Calu3 (cell line): ENCODE measurements at regions not wholly inside any gene's neighbourhood (a gene's known extent, or its start where the extent isn't known, plus 50 kb on each side); places are given as distances from the start of the nearest gene placed in this dataset.

Experiments used
- BruUV-seq: library from RNA; stranded (reverse); fragments of 400-500 nt; replicated peaks from 2 replicates; lab custom pipeline; 2021; lab: Mats Ljungman, UMichigan
- CTCF ChIA-PET: fragments of 300-600 bp; sonication (Branson Sonifier 250); formaldehyde crosslinking; loops from one replicate; lab custom pipeline; 2022; ENCODE audit warnings: antibody characterized with exemption; lab: Charles Lee
- DNase-seq: peaks from one replicate; pipeline ENCODE4 v3.0.0; 2022
- H3K27ac Mint-ChIP-seq: one replicate; pipeline ENCODE4 v1.8.0; 2022; ENCODE audit warnings: mixed read lengths; ENCODE audit not compliant: unreplicated experiment
- H3K27me3 Mint-ChIP-seq: one replicate; pipeline ENCODE4 v1.8.0; 2022; ENCODE audit warnings: mixed read lengths; ENCODE audit not compliant: unreplicated experiment
- H3K36me3 Mint-ChIP-seq: one replicate; pipeline ENCODE4 v1.8.0; 2022; ENCODE audit warnings: mild to moderate bottlenecking, moderate library complexity, mixed read lengths; ENCODE audit not compliant: insufficient read depth, unreplicated experiment
- H3K4me1 Mint-ChIP-seq: one replicate; pipeline ENCODE4 v1.8.0; 2022; ENCODE audit warnings: mild to moderate bottlenecking, low read depth, mixed read lengths; ENCODE audit not compliant: unreplicated experiment
- H3K4me3 Mint-ChIP-seq: one replicate; pipeline ENCODE4 v1.8.0; 2022; ENCODE audit warnings: mild to moderate bottlenecking, low read depth, moderate library complexity, mixed read lengths; ENCODE audit not compliant: unreplicated experiment
- H3K9me3 Mint-ChIP-seq: one replicate; pipeline ENCODE4 v1.8.0; 2022; ENCODE audit warnings: low read depth, mixed read lengths; ENCODE audit not compliant: unreplicated experiment
- CTCF ChIP-seq: fragments of 200-600 bp; IDR thresholded peaks from one replicate; pipeline ENCODE4 v1.8.0; 2022; ENCODE audit warnings: antibody characterized with exemption; ENCODE audit not compliant: unreplicated experiment
- intact Hi-C: fragments of 100-400 bp; cut with micrococcal nuclease; formaldehyde crosslinking; loops from one replicate; pipeline ENCODE4 v1.10.0; 2022; ENCODE audit not compliant: unreplicated experiment

GRCh38 chr1:209513226-209513625 lies 70.3 kb upstream of the CAMK1G start:
- peaks cover 47% of the 10 kb centered on the region for H3K27me3 Mint-ChIP-seq
- peak; percentile 21 for DNase-seq
- H3K4me3 Mint-ChIP-seq: no peak overlapping the region
- CTCF ChIA-PET: interaction anchor here (1.5 kb wide), 2 partner anchors 12 to 15 kb away, joined by 4 to 5 read pairs; no protein-coding TSS in a partner anchor
- H3K9me3 Mint-ChIP-seq: no peaks in the 10 kb centered on the region
- H3K4me1 Mint-ChIP-seq: no peaks in the 10 kb centered on the region
- TF ChIP-seq CTCF: peak; percentile 62
- intact Hi-C loops: loop anchor here (2.0 to 5.0 kb wide), 2 partner anchors 54 to 310 kb away; no protein-coding TSS in a partner anchor
- H3K27ac Mint-ChIP-seq: no peak overlapping the region
- no TSS peak for BruUV-seq
- H3K36me3 Mint-ChIP-seq: no peaks in the 10 kb centered on the region

GRCh38 chr1:209516771-209517680 lies 66.5 kb upstream of the CAMK1G start:
- no peaks in the 10 kb centered on the region for H3K4me1 Mint-ChIP-seq
- H3K4me3 Mint-ChIP-seq: no peak overlapping the region
- CTCF ChIA-PET: interaction anchor here (0.6 to 1.6 kb wide), 2 partner anchors 11 to 111 kb away, joined by 3 to 4 read pairs; no protein-coding TSS in a partner anchor
- DNase-seq: no peak
- no TSS peak for BruUV-seq
- intact Hi-C loops: no loop called here
- peaks cover 45% of the 10 kb centered on the region for H3K27me3 Mint-ChIP-seq
- no peak for TF ChIP-seq CTCF
- H3K27ac Mint-ChIP-seq: no peak overlapping the region
- no peaks in the 10 kb centered on the region for H3K36me3 Mint-ChIP-seq
- H3K9me3 Mint-ChIP-seq: peaks cover 6% of the 10 kb centered on the region

DNA sequence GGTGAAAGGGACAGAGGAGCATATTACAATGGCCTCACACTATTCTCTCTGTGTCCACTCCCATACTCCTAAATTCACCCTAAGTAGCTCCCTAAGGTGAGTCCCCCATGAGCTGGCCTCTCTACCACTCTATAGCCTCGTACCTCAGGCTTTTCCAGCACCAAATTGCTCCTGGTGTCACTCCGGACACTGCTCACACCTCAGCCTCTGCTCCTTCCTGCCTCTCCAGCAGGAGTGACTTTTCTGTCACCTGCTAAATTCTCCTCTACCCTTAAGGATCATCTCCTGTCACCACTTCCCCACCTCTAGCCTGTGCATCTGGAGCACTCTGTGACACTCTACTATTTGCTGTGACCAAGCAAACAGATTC lies 65.8 kb upstream of the CAMK1G start:
- Mint-ChIP-seq H3K27ac (no peak overlapping the region), H3K27me3 (peaks cover 45% of the 10 kb centered on the region)
- CTCF ChIA-PET: interaction anchor here (1.6 kb wide), 1 partner anchor 10 kb away, joined by 4 read pairs; no protein-coding TSS in a partner anchor

GRCh38 chr1:209519786-209520185 lies 63.7 kb upstream of the CAMK1G start:
- TF ChIP-seq CTCF: no peak
- Mint-ChIP-seq H3K27me3 (peaks cover 37% of the 10 kb centered on the region), H3K4me3 (no peak overlapping the region), H3K9me3 (peaks cover 6% of the 10 kb centered on the region), H3K27ac (no peak overlapping the region), H3K36me3 (no peaks in the 10 kb centered on the region), H3K4me1 (no peaks in the 10 kb centered on the region)
- CTCF ChIA-PET: no interaction called here
- intact Hi-C loops: no loop called here
- BruUV-seq: no TSS peak
- no peak for DNase-seq

More for the DNA sequence above, 65.8 kb upstream of the CAMK1G start:
- H3K4me3 Mint-ChIP-seq: no peak overlapping the region
- DNase-seq: no peak
- no peaks in the 10 kb centered on the region for H3K36me3 Mint-ChIP-seq
- no peaks in the 10 kb centered on the region for H3K4me1 Mint-ChIP-seq
- H3K9me3 Mint-ChIP-seq: peaks cover 6% of the 10 kb centered on the region
- intact Hi-C loops: no loop called here
- no peak for TF ChIP-seq CTCF
- BruUV-seq: no TSS peak
